IMR-90 (cell line): ENCODE measurements at regions not wholly inside any gene's neighbourhood (a gene's known extent, or its start where the extent isn't known, plus 50 kb on each side); places are given as distances from the start of the nearest gene placed in this dataset.

ENCODE experiments used
- ATAC-seq: fragments of 200-7000 bp; cut with Tn5 transposase; 2 replicates; pipeline ENCODE4 v1.9.1; 2020; ENCODE audit warnings: low read depth, mild to moderate bottlenecking, moderate library complexity
- BruUV-seq: library from RNA; stranded (reverse); fragments of 400-500 nt; replicated peaks from 2 replicates; lab custom pipeline; 2021; lab: Mats Ljungman, UMichigan
- CTCF ChIA-PET: fragments of 300-600 bp; formaldehyde crosslinking; extraction: SDS; loops from one replicate; lab custom pipeline; 2021; ENCODE audit warnings: antibody characterized with exemption; lab: Yijun Ruan, JAX
- POLR2A ChIA-PET: fragments of 300-600 bp; sonication (Branson Sonifier 250); formaldehyde crosslinking; loops from one replicate; lab custom pipeline; 2022; ENCODE audit warnings: antibody characterized with exemption; ENCODE audit not compliant: unreplicated experiment; lab: Charles Lee
- DNase-seq: peaks from one replicate; pipeline ENCODE4 v3.0.0; 2013
- H2AFZ ChIP-seq: replicated peaks from 2 replicates; pipeline ENCODE3; 2013; ENCODE audit warnings: low read length, mild to moderate bottlenecking; ENCODE audit not compliant: poor library complexity
- H2AK5ac ChIP-seq: 2 replicates; pipeline ENCODE4 v1.6.1; 2013; ENCODE audit warnings: low read depth, low read length, inconsistent platforms
- H2AK9ac ChIP-seq: replicated peaks from 2 replicates; pipeline ENCODE3; 2013; ENCODE audit warnings: mild to moderate bottlenecking, low read depth, low read length, moderate library complexity; ENCODE audit not compliant: poor library complexity
- H2BK120ac ChIP-seq: 2 replicates; pipeline ENCODE4 v1.6.1; 2013; ENCODE audit warnings: low read depth, low read length, inconsistent platforms
- H2BK15ac ChIP-seq: 3 replicates; pipeline ENCODE4 v1.6.1; 2013; ENCODE audit warnings: low read depth, low read length, inconsistent platforms
- H2BK20ac ChIP-seq: 2 replicates; pipeline ENCODE4 v1.6.1; 2013; ENCODE audit warnings: low read depth, mild to moderate bottlenecking, inconsistent platforms, low read length, moderate library complexity
- H2BK5ac ChIP-seq: 2 replicates; pipeline ENCODE4 v1.6.1; 2013; ENCODE audit warnings: mild to moderate bottlenecking, low read depth, low read length, inconsistent platforms; ENCODE audit not compliant: poor library complexity, severe bottlenecking
- H3K14ac ChIP-seq: replicated peaks from 2 replicates; pipeline ENCODE4 v1.6.1; 2013; ENCODE audit warnings: low read depth, low read length, inconsistent platforms
- H3K18ac ChIP-seq: 2 replicates; pipeline ENCODE4 v1.6.1; 2013; ENCODE audit warnings: low read depth, low read length, control low read depth
- H3K23ac ChIP-seq: 2 replicates; pipeline ENCODE4 v1.6.1; 2013; ENCODE audit warnings: low read depth, low read length, inconsistent platforms
- H3K27ac ChIP-seq: 2 replicates; pipeline ENCODE4 v1.5.1; 2013; ENCODE audit warnings: mild to moderate bottlenecking, control low read depth, low read length; ENCODE audit not compliant: insufficient read depth
- H3K27me3 ChIP-seq: 2 replicates; pipeline ENCODE4 v1.6.1; 2013; ENCODE audit warnings: low read length; ENCODE audit not compliant: control insufficient read depth, insufficient read depth
- H3K36me3 ChIP-seq: 2 replicates; pipeline ENCODE4 v1.6.1; 2013; ENCODE audit warnings: low read length, mixed read lengths; ENCODE audit not compliant: control insufficient read depth, insufficient read depth
- H3K4ac ChIP-seq: 2 replicates; pipeline ENCODE4 v1.6.1; 2013; ENCODE audit warnings: low read depth, low read length, inconsistent platforms
- H3K4me1 ChIP-seq: 2 replicates; pipeline ENCODE4 v1.6.1; 2013; ENCODE audit warnings: low read length, mixed read lengths; ENCODE audit not compliant: control insufficient read depth, insufficient read depth
- H3K4me2 ChIP-seq: 2 replicates; pipeline ENCODE4 v1.6.1; 2013; ENCODE audit warnings: low read depth, mild to moderate bottlenecking, control low read depth, low read length, moderate library complexity
- H3K4me3 ChIP-seq: 2 replicates; pipeline ENCODE4 v1.5.1; 2013; ENCODE audit warnings: low read depth, mild to moderate bottlenecking, control low read depth, low read length, moderate library complexity; ENCODE audit not compliant: insufficient read depth
- H3K56ac ChIP-seq: 2 replicates; pipeline ENCODE4 v1.6.1; 2013; ENCODE audit warnings: low read length, inconsistent platforms; ENCODE audit not compliant: insufficient read depth; ENCODE audit errors: extremely low read depth
- H3K79me1 ChIP-seq, 2 experiments: 2 replicates each; pipeline ENCODE4 v1.6.1; 2013; ENCODE audit warnings: low read length in 2 of 2, inconsistent platforms in 1 of 2, low read depth in 1 of 2
- H3K9ac ChIP-seq: 2 replicates; pipeline ENCODE4 v1.6.1; 2013; ENCODE audit warnings: low read depth, low read length, control low read depth
- H3K9me1 ChIP-seq: 2 replicates; pipeline ENCODE4 v1.6.1; 2013; ENCODE audit warnings: low read length, inconsistent platforms; ENCODE audit not compliant: insufficient read depth
- H3K9me3 ChIP-seq: 2 replicates; pipeline ENCODE4 v1.6.1; 2013; ENCODE audit warnings: low read length; ENCODE audit not compliant: control insufficient read depth, insufficient read depth
- H4K20me1 ChIP-seq: 2 replicates; pipeline ENCODE4 v1.6.1; 2013; ENCODE audit warnings: low read length, inconsistent platforms; ENCODE audit not compliant: insufficient read depth
- H4K5ac ChIP-seq: 2 replicates; pipeline ENCODE4 v1.6.1; 2013; ENCODE audit warnings: mild to moderate bottlenecking, low read depth, low read length, control low read depth
- H4K8ac ChIP-seq, 2 experiments: 2 replicates each; pipeline ENCODE4 v1.6.1; 2013; ENCODE audit warnings: low read depth in 2 of 2, low read length in 2 of 2, control low read depth in 1 of 2, inconsistent platforms in 1 of 2
- H4K91ac ChIP-seq: 2 replicates; pipeline ENCODE4 v1.6.1; 2013; ENCODE audit warnings: low read depth, low read length, inconsistent platforms; ENCODE audit not compliant: insufficient read depth
- CEBPB ChIP-seq: IDR thresholded peaks from 2 replicates; pipeline ENCODE4 v1.6.1; 2012; ENCODE audit warnings: low read depth, low read length, improper control_type of control experiment
- FOS ChIP-seq: fragments of 150-350 bp; IDR thresholded peaks from 2 replicates; pipeline ENCODE4 v1.6.1; 2016; ENCODE audit warnings: low read depth, low read length
- MAFK ChIP-seq: IDR thresholded peaks from 2 replicates; pipeline ENCODE4 v1.6.1; 2012; ENCODE audit warnings: low read depth, low read length, improper control_type of control experiment
- MAZ ChIP-seq: IDR thresholded peaks from 2 replicates; pipeline ENCODE4 v1.6.1; 2012; ENCODE audit warnings: low read depth, mild to moderate bottlenecking, low read length, improper control_type of control experiment, moderate library complexity, borderline replicate concordance
- MXI1 ChIP-seq: IDR thresholded peaks from 2 replicates; pipeline ENCODE4 v1.6.1; 2012; ENCODE audit warnings: low read depth, mild to moderate bottlenecking, low read length, moderate library complexity, borderline replicate concordance
- NFE2L2 ChIP-seq: fragments of 150-350 bp; IDR thresholded peaks from 2 replicates; pipeline ENCODE4 v1.6.1; 2016; ENCODE audit warnings: low read depth, mild to moderate bottlenecking, low read length
- RAD21 ChIP-seq: IDR thresholded peaks from 2 replicates; pipeline ENCODE4 v1.6.1; 2012; ENCODE audit warnings: low read length, improper control_type of control experiment
- RCOR1 ChIP-seq: IDR thresholded peaks from 2 replicates; pipeline ENCODE4 v1.6.1; 2012; ENCODE audit warnings: mild to moderate bottlenecking, low read length, improper control_type of control experiment; ENCODE audit not compliant: insufficient replicate concordance
- SMC3 ChIP-seq: fragments of 150-350 bp; IDR thresholded peaks from 2 replicates; pipeline ENCODE4 v1.6.1; 2016; ENCODE audit warnings: low read depth, mild to moderate bottlenecking, antibody characterized with exemption, low read length, moderate library complexity
- WGBS, 2 experiments: methylation state at CpG; one replicate each; pipeline versions ENCODE4 v1.1.5 to v1.1.7; 2013; ENCODE audit warnings: missing lambda C conversion rate in 2 of 2; ENCODE audit not compliant: insufficient read length in 1 of 2; ENCODE audit errors: extremely low coverage in 2 of 2; 5-methylcytosine and 5-hydroxymethylcytosine counted together
- dilution Hi-C: fragments of 300-500 bp; cut with HindIII; formaldehyde crosslinking; loops from one replicate; pipeline ENCODE4 v1.14.3; 2018; ENCODE audit warnings: low sequenced_read_pairs; ENCODE audit not compliant: unreplicated experiment
- in situ Hi-C: fragments of 300-500 bp; cut with MboI; formaldehyde crosslinking; loops from 3 replicates; pipeline ENCODE4 v1.14.3; 2019; ENCODE audit warnings: low sequenced_read_pairs, inconsistent platforms, mixed read lengths
- intact Hi-C: fragments of 100-400 bp; cut with micrococcal nuclease; formaldehyde crosslinking; loops from 2 replicates; pipeline ENCODE4 v1.10.0; 2022
- TF ChIP-seq, protein P1 (sequence below): conservative IDR thresholded peaks from 2 replicates; pipeline ENCODE4 v1.5.1; 2012; ENCODE audit warnings: mild to moderate bottlenecking, low read depth, low read length, improper control_type of control experiment

DNA sequence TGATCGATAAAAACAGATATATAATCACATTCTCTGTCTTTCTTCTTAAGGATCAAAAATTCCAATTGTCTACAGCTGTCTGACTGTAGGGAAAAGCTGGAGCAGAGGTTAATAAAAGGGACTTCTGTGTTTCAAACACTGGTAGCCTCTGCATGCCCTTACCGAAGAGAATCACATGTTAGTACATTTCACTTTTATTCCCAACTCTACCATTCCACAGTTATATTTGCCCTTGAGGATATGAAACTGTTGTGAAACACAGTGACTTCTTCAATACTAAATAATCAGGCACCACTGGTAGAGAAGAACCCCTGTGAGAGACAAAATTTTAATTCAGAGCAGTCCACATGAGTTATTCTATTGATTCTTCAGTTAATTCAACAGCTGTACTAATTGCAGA lies 1187.3 kb upstream of the CITED2 start:
- Histone ChIP-seq H3K9ac (no peak overlapping the region), H3K9me3 (no peaks in the 10 kb centered on the region), H3K14ac (no peak overlapping the region), H3K9me1 (no peaks in the 10 kb centered on the region), H3K4me3 (no peak overlapping the region), H2BK5ac (no peak overlapping the region), H3K23ac (no peak overlapping the region), H2BK120ac (no peak overlapping the region), H4K8ac (no peak overlapping the region), H3K4me1 (no peaks in the 10 kb centered on the region), H3K36me3 (no peaks in the 10 kb centered on the region), H2AK5ac (no peak overlapping the region), H3K18ac (no peak overlapping the region), H3K4me2 (no peak overlapping the region), H2AK9ac (no peak overlapping the region), H3K79me1 (no peaks in the 10 kb centered on the region), H2AFZ (no peak overlapping the region), H3K27ac (no peak overlapping the region), H4K20me1 (no peaks in the 10 kb centered on the region), H3K27me3 (no peaks in the 10 kb centered on the region), H3K4ac (no peak overlapping the region), H3K56ac (no peak overlapping the region), H4K5ac (no peak overlapping the region), H2BK20ac (no peak overlapping the region), H2BK15ac (no peak overlapping the region), H4K91ac (no peak overlapping the region)
- TF ChIP-seq, protein P1, sequence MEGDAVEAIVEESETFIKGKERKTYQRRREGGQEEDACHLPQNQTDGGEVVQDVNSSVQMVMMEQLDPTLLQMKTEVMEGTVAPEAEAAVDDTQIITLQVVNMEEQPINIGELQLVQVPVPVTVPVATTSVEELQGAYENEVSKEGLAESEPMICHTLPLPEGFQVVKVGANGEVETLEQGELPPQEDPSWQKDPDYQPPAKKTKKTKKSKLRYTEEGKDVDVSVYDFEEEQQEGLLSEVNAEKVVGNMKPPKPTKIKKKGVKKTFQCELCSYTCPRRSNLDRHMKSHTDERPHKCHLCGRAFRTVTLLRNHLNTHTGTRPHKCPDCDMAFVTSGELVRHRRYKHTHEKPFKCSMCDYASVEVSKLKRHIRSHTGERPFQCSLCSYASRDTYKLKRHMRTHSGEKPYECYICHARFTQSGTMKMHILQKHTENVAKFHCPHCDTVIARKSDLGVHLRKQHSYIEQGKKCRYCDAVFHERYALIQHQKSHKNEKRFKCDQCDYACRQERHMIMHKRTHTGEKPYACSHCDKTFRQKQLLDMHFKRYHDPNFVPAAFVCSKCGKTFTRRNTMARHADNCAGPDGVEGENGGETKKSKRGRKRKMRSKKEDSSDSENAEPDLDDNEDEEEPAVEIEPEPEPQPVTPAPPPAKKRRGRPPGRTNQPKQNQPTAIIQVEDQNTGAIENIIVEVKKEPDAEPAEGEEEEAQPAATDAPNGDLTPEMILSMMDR, result no peak
- TF ChIP-seq SMC3 (no peak), CEBPB (no peak), MAZ (no peak), RCOR1 (no peak), FOS (no peak), MXI1 (no peak), MAFK (no peak), RAD21 (no peak), NFE2L2 (no peak)
- ATAC-seq, result no peak
- DNase-seq, result no peak
- in situ Hi-C loops (no loop called here), dilution Hi-C loops (no loop called here), intact Hi-C loops (no loop called here)
- ChIA-PET POLR2A (no interaction called here), CTCF (no interaction called here)
- no CpG with 5 or more reads among the region's 2 CpGs for WGBS, 2 experiments
- BruUV-seq, result no TSS peak
